ENCODE measurements at regions not wholly inside any gene's neighbourhood (a gene's known extent, or its start where the extent isn't known, plus 50 kb on each side); places are given as distances from the start of the nearest gene placed in this dataset.
"Not testable (repeated sequence)": the region's sequence is repeated elsewhere in the genome, so short reads cannot be mapped to it uniquely, and the experiment has no call there.

- peaks cover 10% of the 10 kb centered on the region for H3K27me3 Mint-ChIP-seq
- not testable (repeated sequence) for ATAC-seq (replicated peaks); H3K9me3 Mint-ChIP-seq; H3K36me3 Mint-ChIP-seq (ENCODE audit: low read depth); H3K27ac Mint-ChIP-seq; H3K4me3 Mint-ChIP-seq; H3K4me1 Mint-ChIP-seq
These were observed 63.5 kb upstream of the SH3GL3 start for GRCh38 chr15:83383608-83384139.

GRCh38 chr15:83396101-83396500, 51.0 kb upstream of the SH3GL3 start:
- ATAC-seq (replicated peaks), result no peak
- Mint-ChIP-seq H3K4me3 (no peak overlapping the region), H3K27me3 (peaks cover 20% of the 10 kb centered on the region), H3K4me1 (no peaks in the 10 kb centered on the region), H3K36me3 (ENCODE audit: low read depth) (no peaks in the 10 kb centered on the region), H3K9me3 (no peaks in the 10 kb centered on the region), H3K27ac (no peak overlapping the region)

Measured in activated T-helper 17 cell treated with anti-CD3 and anti-CD28 coated beads, Interleukin-2, amount 50 U/mL, for 72 hours (primary cell).